Lung (tissue), 11 donors: ENCODE measurements at regions not wholly inside any gene's neighbourhood (a gene's known extent, or its start where the extent isn't known, plus 50 kb on each side); places are given as distances from the start of the nearest gene placed in this dataset.

Source experiments
- ATAC-seq: fragments of 200-7000 bp; cut with Tn5 transposase; one replicate; pipeline ENCODE4 v1.9.1; 2020; ENCODE audit warnings: moderate number of reproducible peaks; ENCODE audit not compliant: insufficient read depth, low FRiP score
- DNase-seq, 3 donors: peaks; one replicate each; pipeline ENCODE4 v3.0.0-alpha.2; 2013 to 2017
- H3K27ac ChIP-seq, 2 donors: one replicate each; pipeline ENCODE4 v1.5.1; 2013; ENCODE audit warnings: mild to moderate bottlenecking in 2 of 2, moderate library complexity in 2 of 2, control low read depth in 1 of 2, inconsistent platforms in 1 of 2, low read depth in 1 of 2, low read length in 1 of 2
- H3K27me3 ChIP-seq, 3 donors: one replicate each; pipeline ENCODE4 v1.5.1; 2013; ENCODE audit warnings: low read length in 2 of 3; ENCODE audit not compliant: control insufficient read depth in 3 of 3, insufficient read depth in 3 of 3
- H3K36me3 ChIP-seq, 4 donors: one replicate each; pipeline ENCODE4 v1.5.1; 2013; ENCODE audit warnings: low read length in 4 of 4, mild to moderate bottlenecking in 1 of 4, moderate library complexity in 1 of 4; ENCODE audit not compliant: control insufficient read depth in 4 of 4, insufficient read depth in 4 of 4
- H3K4me1 ChIP-seq, 5 donors: one replicate each; pipeline ENCODE4 v1.5.1; 2013; ENCODE audit warnings: low read length in 5 of 5, mild to moderate bottlenecking in 2 of 5, moderate library complexity in 1 of 5; ENCODE audit not compliant: control insufficient read depth in 5 of 5, insufficient read depth in 5 of 5
- H3K4me3 ChIP-seq: one replicate; pipeline ENCODE4 v1.5.1; 2013; ENCODE audit warnings: mild to moderate bottlenecking, control low read depth, moderate library complexity
- H3K9ac ChIP-seq, 2 donors: one replicate each; pipeline ENCODE4 v1.5.1; 2013; ENCODE audit warnings: low read length in 2 of 2, control low read depth in 1 of 2; ENCODE audit not compliant: insufficient read depth in 1 of 2
- H3K9me3 ChIP-seq, 4 donors: one replicate each; pipeline ENCODE4 v1.5.1; 2013; ENCODE audit warnings: low read length in 3 of 4, mild to moderate bottlenecking in 1 of 4, moderate library complexity in 1 of 4; ENCODE audit not compliant: control insufficient read depth in 4 of 4, insufficient read depth in 3 of 4
- CTCF ChIP-seq: IDR thresholded peaks from 2 replicates; pipeline ENCODE4 v1.5.1; 2012; ENCODE audit warnings: mild to moderate bottlenecking; ENCODE audit errors: control extremely low read depth, extremely low read depth
- WGBS, 2 donors: extraction: QIAGEN DNeasy Blood & Tissue Kit; methylation state at CpG; one replicate each; pipeline ENCODE4 v1.1.7; 2013; 5-methylcytosine and 5-hydroxymethylcytosine counted together
- donor health status: control.
- donor health status: control.
- donor health status: Bipolar disorder and iron deficiency.
- donor health status: healthy.
- donor health status: DM: yes; HTN: yes; CAD: no.

- no peak for ATAC-seq
Measured at GRCh38 chr4:89483833-89484232, 176.2 kb upstream of the GPRIN3 start.

DNA sequence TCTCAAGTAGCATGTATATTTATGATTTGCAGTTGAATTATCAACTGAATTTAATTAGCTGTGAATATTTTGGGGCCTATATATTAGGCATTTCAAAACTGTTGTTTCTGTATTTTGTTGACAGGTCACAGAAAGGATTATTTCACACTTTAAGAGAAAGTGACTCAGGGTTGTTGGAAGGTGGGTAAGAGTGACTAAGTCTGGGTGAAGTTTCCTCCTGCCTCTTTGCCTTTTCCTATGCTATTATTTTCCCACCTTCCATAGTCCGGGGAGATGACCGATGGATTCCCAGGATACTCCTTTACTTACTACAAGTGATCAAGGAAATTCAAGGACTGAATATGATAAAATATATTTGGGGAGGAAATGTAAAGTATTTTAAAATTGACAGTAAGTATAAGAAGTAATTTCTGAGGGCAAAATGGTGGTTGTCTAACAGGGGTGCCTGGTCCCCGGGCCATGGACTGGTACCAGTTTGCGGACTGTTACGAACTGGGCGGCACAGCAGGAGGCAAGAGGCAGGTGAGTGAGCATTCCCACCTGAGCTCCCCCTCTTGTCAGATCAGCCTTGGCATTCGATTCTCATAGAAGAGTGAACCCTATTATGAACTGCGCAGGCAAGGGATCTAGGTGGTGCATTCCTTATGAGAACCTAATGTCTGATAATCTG lies 175.5 kb upstream of the GPRIN3 start:
- no peaks in the 10 kb centered on the region for H3K4me1 ChIP-seq
- no peak for DNase-seq
- no peaks in the 10 kb centered on the region for H3K27me3 ChIP-seq
- no peak overlapping the region for H3K9ac ChIP-seq
- no peak for ATAC-seq
- no peaks in the 10 kb centered on the region for H3K36me3 ChIP-seq
- no peak for TF ChIP-seq CTCF
- H3K27ac ChIP-seq, result no peak overlapping the region
- 94 to 96% methylated on average over 8 of the region's 8 CpGs for WGBS, 2 donors
- no peak overlapping the region for H3K4me3 ChIP-seq
- no peaks in the 10 kb centered on the region for H3K9me3 ChIP-seq

More at GRCh38 chr4:89483833-89484232, 176.2 kb upstream of the GPRIN3 start:
- no peak overlapping the region for H3K9ac ChIP-seq
- H3K9me3 ChIP-seq, result no peaks in the 10 kb centered on the region
- H3K4me1 ChIP-seq, result no peaks in the 10 kb centered on the region
- H3K36me3 ChIP-seq, result no peaks in the 10 kb centered on the region
- H3K27ac ChIP-seq, result no peak overlapping the region
- TF ChIP-seq CTCF, result no peak
- H3K27me3 ChIP-seq, result no peaks in the 10 kb centered on the region
- WGBS, 2 donors, result 77 to 80% methylated on average over 2 of the region's 2 CpGs
- no peak overlapping the region for H3K4me3 ChIP-seq
- no peak for DNase-seq

DNA sequence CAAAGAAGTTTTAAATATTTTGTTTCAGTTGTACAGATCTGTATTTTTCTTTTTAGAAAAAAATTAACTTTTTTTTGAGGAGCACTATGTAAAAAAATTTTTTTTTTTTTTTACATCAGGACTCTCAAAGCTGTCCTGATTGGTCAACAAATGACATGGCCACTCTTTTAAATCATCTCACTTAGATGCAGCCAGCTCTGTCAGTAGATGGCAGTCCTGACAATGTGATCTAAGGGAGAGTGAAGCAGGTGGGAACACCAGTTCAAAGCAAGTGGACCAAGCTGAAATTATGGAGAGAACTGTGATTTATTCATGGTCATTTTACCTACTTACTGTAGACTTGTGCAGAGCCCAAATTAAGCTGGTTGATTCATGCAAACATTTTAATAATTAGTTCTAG lies 174.7 kb upstream of the GPRIN3 start:
- H3K27me3 ChIP-seq, result no peaks in the 10 kb centered on the region
- H3K36me3 ChIP-seq, result no peaks in the 10 kb centered on the region

More for the DNA sequence above, 174.7 kb upstream of the GPRIN3 start:
- ATAC-seq, result no peak
- Histone ChIP-seq H3K4me1 (no peaks in the 10 kb centered on the region), H3K27ac (no peak overlapping the region), H3K4me3 (no peak overlapping the region), H3K9me3 (no peaks in the 10 kb centered on the region), H3K9ac (no peak overlapping the region)
- peak in 2 of 3 donors; percentile 32 to 40 for DNase-seq
- no peak for TF ChIP-seq CTCF
